ENCODE measurements at regions not wholly inside any gene's neighbourhood (a gene's known extent, or its start where the extent isn't known, plus 50 kb on each side); places are given as distances from the start of the nearest gene placed in this dataset.

DNA sequence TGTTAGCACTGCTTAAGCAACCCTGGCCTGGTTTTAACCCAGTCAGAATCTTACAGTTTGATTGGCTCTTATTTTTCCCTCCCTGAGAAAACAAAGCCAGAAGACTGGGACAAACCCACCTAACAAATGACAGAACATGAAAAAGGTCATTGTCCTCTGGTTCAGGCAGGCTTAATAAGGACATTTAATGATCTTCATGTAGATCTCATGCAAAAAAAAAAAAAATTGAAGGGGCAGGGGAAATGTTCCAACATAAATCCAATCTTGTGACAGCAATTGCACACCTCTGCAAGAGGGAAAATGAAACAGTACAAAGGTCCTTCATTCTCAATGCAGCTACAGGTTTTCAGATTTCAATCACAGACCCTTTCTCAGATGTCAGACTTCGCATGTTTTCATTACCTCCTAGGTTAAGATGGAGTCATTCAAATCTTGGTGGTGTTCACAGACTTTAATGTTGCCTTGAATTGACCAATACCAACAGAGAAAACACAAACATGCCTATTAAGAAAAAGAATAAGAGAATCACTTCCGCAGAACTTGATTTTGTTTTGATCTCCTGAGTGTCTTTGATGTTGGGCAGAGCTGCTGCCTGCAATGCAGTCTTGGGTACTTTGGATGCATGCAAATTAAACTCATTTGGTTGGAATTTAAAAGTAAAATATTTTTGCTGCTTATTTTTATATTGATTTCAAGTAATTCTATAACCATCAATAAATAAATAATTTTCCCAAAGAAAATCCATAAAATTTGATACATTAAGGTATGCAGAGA is 359.0 kb downstream of the BTG1 start:
- Histone ChIP-seq H3K4me3 (ENCODE audit: low read length) (no peak overlapping the region), H3K27me3 (ENCODE audit: insufficient read depth, low read length) (no peaks in the 10 kb centered on the region), H3K36me3 (ENCODE audit: insufficient read depth, low read depth, low read length) (no peaks in the 10 kb centered on the region), H3K9ac (ENCODE audit: low read depth, low read length) (no peak overlapping the region), H3K4me1 (ENCODE audit: insufficient read depth, low read length) (peaks cover 5% of the 10 kb centered on the region; the same call in 1 of the 2 replicates), H3K9me3 (ENCODE audit: insufficient read depth, low read depth, low read length) (no peaks in the 10 kb centered on the region), H3K27ac (ENCODE audit: low read length) (no peak overlapping the region)

DNA sequence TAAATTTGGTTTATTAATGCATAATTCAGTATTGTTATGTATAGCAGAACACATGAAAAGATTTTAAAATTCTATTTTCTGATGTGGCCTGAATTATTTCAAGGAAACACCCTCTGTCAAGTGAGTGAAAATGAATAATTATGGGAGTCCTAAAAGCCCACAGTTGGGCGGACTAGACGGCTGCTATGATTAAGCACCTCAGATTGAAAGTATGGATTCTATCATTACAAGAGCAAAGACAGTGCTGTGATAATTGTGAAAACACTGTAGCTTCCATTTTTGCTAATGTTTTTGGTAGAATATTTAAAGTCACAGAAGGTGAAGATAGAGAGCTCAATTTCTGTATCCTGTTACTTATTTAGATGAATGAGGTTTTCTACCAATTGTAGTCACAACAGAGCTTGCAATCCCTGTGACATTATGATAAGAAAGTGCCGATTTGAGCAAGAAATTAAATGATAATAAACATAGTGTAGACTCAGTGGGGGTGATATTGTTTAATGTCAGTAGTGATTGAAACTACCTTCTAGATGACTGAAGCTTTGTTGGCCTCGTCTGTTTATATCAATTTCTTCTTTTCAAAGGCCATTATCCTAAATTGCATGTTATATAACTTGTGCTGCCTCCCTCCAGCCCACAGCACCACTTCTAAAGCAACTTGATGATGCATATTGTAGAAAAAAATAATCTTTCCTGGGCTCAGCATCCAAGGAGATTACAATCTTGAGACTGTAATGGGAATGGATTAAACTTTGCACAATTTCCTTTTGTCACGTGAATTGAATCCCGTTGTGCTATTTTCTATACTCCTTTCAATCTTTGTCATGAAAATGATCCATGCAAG is 359.8 kb downstream of the BTG1 start:
- no peaks in the 10 kb centered on the region for H3K36me3 ChIP-seq (ENCODE audit: insufficient read depth, low read depth, low read length)
- H3K4me1 ChIP-seq (ENCODE audit: insufficient read depth, low read length) = peaks cover 5% of the 10 kb centered on the region; the same call in 1 of the 2 replicates
- H3K9me3 ChIP-seq (ENCODE audit: insufficient read depth, low read depth, low read length) = no peaks in the 10 kb centered on the region
- no peak overlapping the region for H3K27ac ChIP-seq (ENCODE audit: low read length)
- H3K4me3 ChIP-seq (ENCODE audit: low read length) = no peak overlapping the region
- no peak overlapping the region for H3K9ac ChIP-seq (ENCODE audit: low read depth, low read length)
- H3K27me3 ChIP-seq (ENCODE audit: insufficient read depth, low read length) = no peaks in the 10 kb centered on the region

DNA sequence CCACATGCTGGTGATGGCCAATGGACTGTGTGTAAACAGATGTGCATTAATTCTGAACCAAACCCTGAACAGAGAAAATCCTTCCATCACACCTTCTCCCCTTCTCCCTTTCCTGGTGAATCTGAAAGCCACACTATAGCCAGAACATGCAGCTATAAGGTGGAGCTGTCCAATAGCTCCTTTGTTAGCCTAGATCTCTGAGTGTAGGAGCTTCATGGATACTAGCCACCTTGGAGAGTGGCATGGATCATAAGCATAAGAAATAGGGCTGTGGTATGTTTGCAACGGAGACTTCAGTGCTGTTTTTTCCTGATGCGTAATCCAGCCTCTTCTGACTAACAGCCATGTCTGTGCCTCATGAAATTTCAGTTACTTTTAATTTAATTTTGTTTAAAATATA is 364.5 kb downstream of the BTG1 start:
- H3K27ac ChIP-seq (ENCODE audit: low read length) = no peak overlapping the region
- no peaks in the 10 kb centered on the region for H3K27me3 ChIP-seq (ENCODE audit: insufficient read depth, low read length)
- peaks cover 12% of the 10 kb centered on the region for H3K4me1 ChIP-seq (ENCODE audit: insufficient read depth, low read length)

DNA sequence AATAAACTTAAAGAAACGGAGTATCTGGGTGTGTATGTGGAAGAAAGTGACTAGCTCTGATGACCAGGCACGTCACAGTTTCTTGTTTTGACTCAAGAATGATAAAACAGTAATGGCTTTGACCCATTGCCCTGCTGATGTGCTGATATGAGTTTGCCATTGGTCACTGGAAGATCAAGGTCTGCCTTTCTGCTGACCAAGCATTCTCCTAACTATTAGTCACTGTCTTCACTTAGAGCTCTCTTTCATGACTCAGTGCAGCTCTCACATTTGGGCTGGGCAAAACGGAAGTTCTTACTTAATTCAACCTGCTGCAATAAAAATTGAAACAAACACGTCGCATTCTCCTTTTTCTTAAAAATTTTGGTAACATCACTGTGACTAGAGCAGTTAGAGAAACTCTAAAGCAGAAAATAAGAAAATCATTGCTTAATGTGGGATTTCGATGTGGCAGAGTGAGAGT is 366.7 kb downstream of the BTG1 start:
- Histone ChIP-seq H3K4me3 (ENCODE audit: low read length) (no peak overlapping the region), H3K27ac (ENCODE audit: low read length) (no peak overlapping the region), H3K9ac (ENCODE audit: low read depth, low read length) (no peak overlapping the region; the same call in 1 of the 2 replicates)

More for the DNA sequence above, 364.5 kb downstream of the BTG1 start:
- no peaks in the 10 kb centered on the region for H3K9me3 ChIP-seq (ENCODE audit: insufficient read depth, low read depth, low read length)
- H3K4me3 ChIP-seq (ENCODE audit: low read length) = no peak overlapping the region
- H3K9ac ChIP-seq (ENCODE audit: low read depth, low read length) = no peak overlapping the region
- H3K36me3 ChIP-seq (ENCODE audit: insufficient read depth, low read depth, low read length) = no peaks in the 10 kb centered on the region

DNA sequence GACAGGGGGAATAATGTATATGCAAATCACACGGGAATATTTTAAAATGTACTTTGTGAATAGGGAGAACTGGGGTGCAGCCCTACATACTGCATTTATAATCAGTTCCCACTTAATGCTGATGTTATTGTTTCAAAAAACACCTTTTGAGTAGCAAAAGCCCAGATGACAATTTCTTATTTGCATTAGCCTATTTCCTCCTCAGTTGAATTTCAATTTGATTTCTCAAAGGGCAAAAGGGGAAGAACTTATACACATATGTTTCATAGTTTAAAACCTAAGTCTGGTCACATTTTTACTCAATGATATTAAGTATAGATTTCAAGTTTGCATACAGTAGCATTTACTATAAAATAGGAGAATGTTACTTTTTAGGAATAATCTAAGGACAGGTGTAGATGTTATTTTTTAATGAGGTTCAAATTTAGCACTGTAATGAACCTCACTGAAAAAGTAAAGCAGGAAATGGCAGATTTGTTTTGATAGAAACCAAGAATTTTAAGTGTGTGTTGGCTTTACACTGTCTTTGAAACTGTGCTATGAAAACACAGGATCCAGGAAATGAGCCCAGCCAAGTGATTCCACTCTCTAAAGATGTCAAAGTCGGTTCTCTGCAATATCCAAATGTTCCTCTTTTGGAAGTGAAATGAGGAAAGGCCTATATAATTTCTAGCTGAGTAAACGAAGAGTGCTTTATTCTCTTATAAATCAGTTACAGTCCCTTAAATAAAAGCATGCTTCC is 367.4 kb downstream of the BTG1 start:
- Histone ChIP-seq H3K4me3 (ENCODE audit: low read length) (no peak overlapping the region), H3K27ac (ENCODE audit: low read length) (no peak overlapping the region), H3K27me3 (ENCODE audit: insufficient read depth, low read length) (no peaks in the 10 kb centered on the region), H3K9me3 (ENCODE audit: insufficient read depth, low read depth, low read length) (no peaks in the 10 kb centered on the region), H3K9ac (ENCODE audit: low read depth, low read length) (no peak overlapping the region; the same call in 1 of the 2 replicates), H3K4me1 (ENCODE audit: insufficient read depth, low read length) (peaks cover 9% of the 10 kb centered on the region; the same call in 1 of the 2 replicates), H3K36me3 (ENCODE audit: insufficient read depth, low read depth, low read length) (no peaks in the 10 kb centered on the region)

More for the DNA sequence above, 366.7 kb downstream of the BTG1 start:
- no peaks in the 10 kb centered on the region for H3K36me3 ChIP-seq (ENCODE audit: insufficient read depth, low read depth, low read length)
- no peaks in the 10 kb centered on the region for H3K9me3 ChIP-seq (ENCODE audit: insufficient read depth, low read depth, low read length)
- peaks cover 9% of the 10 kb centered on the region; the same call in 1 of the 2 replicates for H3K4me1 ChIP-seq (ENCODE audit: insufficient read depth, low read length)
- no peaks in the 10 kb centered on the region for H3K27me3 ChIP-seq (ENCODE audit: insufficient read depth, low read length)

DNA sequence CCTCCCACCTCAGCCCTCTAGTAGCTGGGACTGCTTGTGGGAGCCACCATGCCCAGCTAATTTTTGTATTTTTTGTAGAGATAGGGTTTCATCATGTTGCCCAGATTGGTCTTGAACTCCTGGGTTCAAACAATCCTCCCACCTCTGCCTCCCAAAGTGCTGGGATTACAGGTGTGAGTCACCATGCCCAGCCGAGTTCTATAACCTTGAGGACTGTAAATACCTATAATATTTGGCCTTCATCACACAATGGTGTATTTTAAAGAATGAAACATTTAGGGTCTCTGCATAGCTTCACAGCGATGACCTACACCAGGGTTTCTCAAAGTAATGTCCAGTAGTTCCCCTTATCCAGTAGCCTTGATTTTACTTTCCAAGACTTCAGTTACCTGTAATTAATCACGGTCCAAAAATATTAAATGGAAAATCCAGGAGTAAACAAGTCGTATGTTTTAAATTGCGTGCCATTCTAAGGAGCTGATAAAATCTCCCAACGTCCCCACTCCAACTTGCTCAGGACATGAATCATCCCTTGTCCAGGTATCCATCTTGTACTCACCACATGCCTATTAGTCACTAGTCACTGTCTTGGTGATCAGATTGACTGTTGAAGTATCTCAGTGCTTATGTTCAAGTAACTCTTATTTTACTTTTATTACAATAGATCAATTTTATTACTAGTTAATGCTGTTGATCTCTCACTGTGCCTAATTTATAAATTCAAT is 368.2 kb downstream of the BTG1 start:
- H3K9me3 ChIP-seq (ENCODE audit: insufficient read depth, low read depth, low read length) = no peaks in the 10 kb centered on the region
- H3K27me3 ChIP-seq (ENCODE audit: insufficient read depth, low read length) = no peaks in the 10 kb centered on the region
- peaks cover 9% of the 10 kb centered on the region; the same call in 1 of the 2 replicates for H3K4me1 ChIP-seq (ENCODE audit: insufficient read depth, low read length)
- no peak overlapping the region for H3K9ac ChIP-seq (ENCODE audit: low read depth, low read length)
- H3K36me3 ChIP-seq (ENCODE audit: insufficient read depth, low read depth, low read length) = no peaks in the 10 kb centered on the region
- H3K4me3 ChIP-seq (ENCODE audit: low read length) = no peak overlapping the region
- H3K27ac ChIP-seq (ENCODE audit: low read length) = no peak overlapping the region

DNA sequence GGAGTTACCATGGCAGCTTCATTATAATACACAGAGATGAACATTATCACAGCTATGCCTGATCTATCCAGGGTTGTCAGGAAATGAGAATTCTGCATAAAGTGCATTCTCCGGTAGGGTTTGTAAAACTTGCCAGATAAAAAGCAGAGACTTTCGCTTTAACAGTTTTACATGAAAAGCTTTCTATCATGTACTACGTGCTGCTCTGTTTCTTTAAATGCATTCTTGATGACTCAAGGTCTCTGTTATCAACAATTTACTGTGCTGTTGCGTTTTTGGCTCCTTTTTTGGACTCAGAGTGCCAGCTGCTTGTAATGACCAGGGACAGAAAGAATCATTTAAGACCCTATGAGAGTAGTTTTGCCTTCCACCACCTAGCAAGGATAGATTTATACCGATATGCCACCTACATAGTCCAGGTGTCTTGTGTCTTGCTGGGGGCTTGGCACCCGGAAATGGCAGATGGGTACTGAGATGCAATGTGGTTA is 371.2 kb downstream of the BTG1 start:
- H3K9ac ChIP-seq (ENCODE audit: low read depth, low read length) = no peak overlapping the region
- H3K4me3 ChIP-seq (ENCODE audit: low read length) = no peak overlapping the region
- H3K36me3 ChIP-seq (ENCODE audit: insufficient read depth, low read depth, low read length) = no peaks in the 10 kb centered on the region
- no peaks in the 10 kb centered on the region for H3K27me3 ChIP-seq (ENCODE audit: insufficient read depth, low read length)
- no peak overlapping the region for H3K27ac ChIP-seq (ENCODE audit: low read length)
- H3K9me3 ChIP-seq (ENCODE audit: insufficient read depth, low read depth, low read length) = no peaks in the 10 kb centered on the region
- H3K4me1 ChIP-seq (ENCODE audit: insufficient read depth, low read length) = peaks cover 9% of the 10 kb centered on the region; the same call in 1 of the 2 replicates

DNA sequence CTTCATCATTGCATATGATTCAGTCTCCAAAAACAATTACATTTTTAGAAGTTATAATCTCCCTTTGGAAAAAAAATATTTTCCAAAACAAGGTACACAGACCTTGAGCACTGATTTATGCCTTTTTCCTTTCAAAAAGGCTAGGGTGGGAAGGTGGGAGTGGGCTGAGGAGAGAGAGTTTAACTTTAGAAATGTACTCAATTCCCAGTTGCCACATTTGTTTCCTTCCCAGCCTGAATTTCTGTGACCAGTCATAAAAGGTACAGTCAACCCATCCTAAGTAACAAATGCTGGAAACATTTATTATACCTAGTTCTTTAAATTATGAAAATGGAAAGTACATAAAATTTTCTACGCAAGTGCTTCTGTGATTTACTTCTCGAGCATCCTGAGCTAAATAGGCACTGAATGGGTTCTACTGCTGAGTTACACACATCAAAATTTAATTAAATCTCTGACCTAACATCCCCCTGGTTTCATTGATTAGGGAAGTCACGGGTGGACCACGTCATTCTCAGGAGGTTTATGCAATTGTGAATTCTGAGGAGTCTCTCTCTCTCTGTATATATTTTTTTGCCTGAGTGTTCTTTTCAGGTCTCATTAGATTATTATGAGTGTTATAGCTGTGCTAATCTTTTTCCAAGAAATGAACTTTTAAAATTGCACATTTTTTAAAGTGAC is 371.8 kb downstream of the BTG1 start:
- no peak overlapping the region for H3K27ac ChIP-seq (ENCODE audit: low read length)
- no peaks in the 10 kb centered on the region for H3K36me3 ChIP-seq (ENCODE audit: insufficient read depth, low read depth, low read length)
- H3K9ac ChIP-seq (ENCODE audit: low read depth, low read length) = no peak overlapping the region

DNA sequence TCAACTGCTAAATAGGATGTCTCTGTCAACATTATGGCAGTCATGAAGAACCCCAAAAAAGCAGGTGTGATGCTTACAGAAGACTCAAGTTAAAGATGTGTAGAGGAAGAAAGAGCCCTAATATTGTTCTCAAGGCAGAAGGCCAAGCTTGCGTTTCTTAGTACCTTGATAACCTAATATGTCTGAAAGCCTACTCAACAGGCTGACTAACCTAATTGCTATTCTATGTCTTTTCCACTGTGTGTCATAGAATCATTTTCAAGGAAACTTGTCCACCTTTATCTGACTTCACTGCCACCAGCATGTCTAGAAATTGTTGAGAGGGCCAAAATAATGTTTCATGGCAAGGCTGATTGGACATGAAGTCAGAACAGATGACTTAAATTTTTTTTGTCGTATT is 373.2 kb downstream of the BTG1 start:
- Histone ChIP-seq H3K27ac (ENCODE audit: low read length) (no peak overlapping the region), H3K9me3 (ENCODE audit: insufficient read depth, low read depth, low read length) (no peaks in the 10 kb centered on the region), H3K9ac (ENCODE audit: low read depth, low read length) (no peak overlapping the region), H3K27me3 (ENCODE audit: insufficient read depth, low read length) (no peaks in the 10 kb centered on the region), H3K36me3 (ENCODE audit: insufficient read depth, low read depth, low read length) (no peaks in the 10 kb centered on the region), H3K4me3 (ENCODE audit: low read length) (no peak overlapping the region), H3K4me1 (ENCODE audit: insufficient read depth, low read length) (no peaks in the 10 kb centered on the region)

More for the DNA sequence above, 371.8 kb downstream of the BTG1 start:
- Histone ChIP-seq H3K9me3 (ENCODE audit: insufficient read depth, low read depth, low read length) (no peaks in the 10 kb centered on the region), H3K4me1 (ENCODE audit: insufficient read depth, low read length) (peaks cover 6% of the 10 kb centered on the region; the same call in 1 of the 2 replicates), H3K4me3 (ENCODE audit: low read length) (no peak overlapping the region), H3K27me3 (ENCODE audit: insufficient read depth, low read length) (no peaks in the 10 kb centered on the region)

DNA sequence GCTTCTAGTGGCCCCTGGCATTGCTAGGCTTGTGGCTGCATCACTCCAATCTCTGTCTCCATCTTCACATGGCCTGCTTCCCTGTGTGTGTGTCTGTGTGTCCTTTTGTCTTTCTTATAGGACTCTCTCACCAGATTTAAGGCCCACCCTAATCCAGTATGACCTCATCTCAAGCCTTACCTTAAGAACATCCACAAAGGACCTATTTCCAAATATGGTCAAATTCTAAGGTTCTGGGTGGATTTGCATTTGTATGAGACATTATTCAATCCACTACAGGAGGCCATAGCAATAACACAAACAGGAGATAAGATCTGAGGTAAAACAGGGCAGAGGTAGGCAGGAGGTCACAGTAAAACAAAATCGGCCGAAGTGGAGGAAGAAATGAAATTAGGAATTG is 375.9 kb downstream of the BTG1 start:
- Histone ChIP-seq H3K9ac (ENCODE audit: low read depth, low read length) (peak overlapping the region; percentile 19; the same call in 1 of the 2 replicates), H3K4me1 (ENCODE audit: insufficient read depth, low read length) (no peaks in the 10 kb centered on the region), H3K9me3 (ENCODE audit: insufficient read depth, low read depth, low read length) (no peaks in the 10 kb centered on the region), H3K36me3 (ENCODE audit: insufficient read depth, low read depth, low read length) (no peaks in the 10 kb centered on the region), H3K27me3 (ENCODE audit: insufficient read depth, low read length) (no peaks in the 10 kb centered on the region), H3K4me3 (ENCODE audit: low read length) (no peak overlapping the region), H3K27ac (ENCODE audit: low read length) (no peak overlapping the region)

Data from iPS-20b (cell line).